ENCODE measurements at regions not wholly inside any gene's neighbourhood (a gene's known extent, or its start where the extent isn't known, plus 50 kb on each side); places are given as distances from the start of the nearest gene placed in this dataset.

GRCh38 chr2:236882074-236882473 lies 203.6 kb upstream of the COPS8 start:
- TF ChIP-seq CTCF (IDR thresholded peaks at IDR 0.05; ENCODE audit: low read length) (no peak), EZH2 (optimal IDR thresholded peaks at IDR 0.05; ENCODE audit: low read depth, low read length) (no peak), EZH2phosphoT487 (IDR thresholded peaks at IDR 0.05; ENCODE audit: low read length) (no peak)
